Fibroblast of skin of right quadriceps (primary cell): ENCODE measurements at regions not wholly inside any gene's neighbourhood (a gene's known extent, or its start where the extent isn't known, plus 50 kb on each side); places are given as distances from the start of the nearest gene placed in this dataset.

Source experiments
- DNase-seq: peaks from one replicate; pipeline ENCODE4 v3.0.0-alpha.2; 2013

- no peak for DNase-seq
Observed at GRCh38 chr3:162443376-162443775, 946.8 kb downstream of the OTOL1 start.

GRCh38 chr3:162468791-162469190 is 972.2 kb downstream of the OTOL1 start:
- no peak for DNase-seq

- DNase-seq = peak; percentile 3
Observed at GRCh38 chr3:162487138-162487537, 990.5 kb downstream of the OTOL1 start.

- peak; percentile 38 for DNase-seq
Observed at GRCh38 chr3:162489853-162490252, 993.2 kb downstream of the OTOL1 start.

- DNase-seq = peak; percentile 24
Observed at GRCh38 chr3:162491952-162492351, 995.3 kb downstream of the OTOL1 start.

- DNase-seq = peak; percentile 91
Observed at GRCh38 chr3:162492446-162493081, 996.0 kb downstream of the OTOL1 start.

- no peak for DNase-seq
Observed at GRCh38 chr3:162498626-162499025, 1002.0 kb downstream of the OTOL1 start.

GRCh38 chr3:162507397-162507796 is 1010.8 kb downstream of the OTOL1 start:
- DNase-seq = no peak

GRCh38 chr3:162512488-162512887 is 1015.9 kb downstream of the OTOL1 start:
- DNase-seq = no peak

GRCh38 chr3:162517110-162517509 is 1020.5 kb downstream of the OTOL1 start:
- DNase-seq = no peak

GRCh38 chr3:162521669-162522068 is 1025.1 kb downstream of the OTOL1 start:
- DNase-seq = no peak

GRCh38 chr3:162525066-162525742 is 1028.6 kb downstream of the OTOL1 start:
- peak; percentile 96 for DNase-seq

GRCh38 chr3:162525771-162526170 is 1029.2 kb downstream of the OTOL1 start:
- no peak for DNase-seq

- DNase-seq = no peak
Observed at GRCh38 chr3:162534431-162534830, 1037.8 kb downstream of the OTOL1 start.

GRCh38 chr3:162538491-162538890 is 1041.9 kb downstream of the OTOL1 start:
- peak; percentile 33 for DNase-seq

- DNase-seq = no peak
Observed at GRCh38 chr3:162538906-162539305, 1042.3 kb downstream of the OTOL1 start.

- no peak for DNase-seq
Observed at GRCh38 chr3:162540421-162540820, 1043.8 kb downstream of the OTOL1 start.

GRCh38 chr3:162541923-162542322 is 1045.3 kb downstream of the OTOL1 start:
- DNase-seq = no peak

- no peak for DNase-seq
Observed at GRCh38 chr3:162544246-162544645, 1047.6 kb downstream of the OTOL1 start.

- no peak for DNase-seq
Observed at GRCh38 chr3:162546910-162547309, 1050.3 kb downstream of the OTOL1 start.

GRCh38 chr3:162547321-162547720 is 1050.7 kb downstream of the OTOL1 start:
- no peak for DNase-seq

- no peak for DNase-seq
Observed at GRCh38 chr3:162555761-162556160, 1059.2 kb downstream of the OTOL1 start.

- DNase-seq = no peak
Observed at GRCh38 chr3:162558016-162558415, 1061.4 kb downstream of the OTOL1 start.

GRCh38 chr3:162568706-162569105 is 1072.1 kb downstream of the OTOL1 start:
- DNase-seq = no peak

- DNase-seq = no peak
Observed at GRCh38 chr3:162569314-162569713, 1072.7 kb downstream of the OTOL1 start.
